HFFc6 (cell line): ENCODE measurements at regions not wholly inside any gene's neighbourhood (a gene's known extent, or its start where the extent isn't known, plus 50 kb on each side); places are given as distances from the start of the nearest gene placed in this dataset.

ENCODE experiments used
- DNase-seq: peaks from one replicate; pipeline ENCODE4 v3.0.0-alpha.2; 2018
- H3K27ac Mint-ChIP-seq: 2 replicates; pipeline ENCODE4 v1.8.0; 2020; ENCODE audit warnings: mild to moderate bottlenecking, mixed read lengths
- H3K27me3 Mint-ChIP-seq: 2 replicates; pipeline ENCODE4 v1.8.0; 2021; ENCODE audit warnings: mild to moderate bottlenecking, moderate library complexity, mixed read lengths; ENCODE audit not compliant: insufficient read depth
- H3K36me3 Mint-ChIP-seq: 2 replicates; pipeline ENCODE4 v1.8.0; 2021; ENCODE audit warnings: low read depth, mixed read lengths
- H3K4me1 Mint-ChIP-seq: 2 replicates; pipeline ENCODE4 v1.8.0; 2020; ENCODE audit warnings: low read depth, mixed read lengths
- H3K4me3 Mint-ChIP-seq: 2 replicates; pipeline ENCODE4 v1.8.0; 2020; ENCODE audit warnings: mild to moderate bottlenecking, moderate library complexity, mixed read lengths
- H3K9me3 Mint-ChIP-seq: 2 replicates; pipeline ENCODE4 v1.8.0; 2020; ENCODE audit warnings: mild to moderate bottlenecking, mixed read lengths
- TF ChIP-seq, protein P1 (sequence below): fragments of 200-600 bp; sonication (generic); IDR thresholded peaks from 2 replicates; pipeline ENCODE4 v1.5.0; 2021; ENCODE audit warnings: antibody characterized with exemption, mild to moderate bottlenecking

DNA sequence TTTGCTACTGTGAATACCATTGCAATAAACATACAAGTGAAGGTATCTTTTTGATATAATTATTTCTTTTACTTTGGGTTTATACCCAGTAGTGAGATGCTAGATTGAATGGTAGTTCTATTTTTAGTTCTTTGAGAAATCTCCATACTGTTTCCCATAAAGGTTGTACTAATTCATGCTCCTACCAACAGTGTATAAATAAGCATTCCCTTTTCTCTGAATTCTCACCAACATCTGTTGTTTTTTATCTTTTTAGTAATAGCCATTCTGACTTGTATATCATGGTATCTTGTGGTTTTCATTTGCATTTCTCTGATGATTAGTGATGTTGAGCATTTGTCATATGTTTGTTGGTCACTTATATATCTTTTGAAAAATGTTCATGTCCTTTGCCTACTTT, 183.6 kb upstream of the LRFN2 start:
- DNase-seq: no peak
- Mint-ChIP-seq H3K36me3 (no peaks in the 10 kb centered on the region), H3K4me3 (no peak overlapping the region), H3K27ac (no peak overlapping the region), H3K9me3 (no peaks in the 10 kb centered on the region), H3K27me3 (peaks cover 12% of the 10 kb centered on the region), H3K4me1 (no peaks in the 10 kb centered on the region)
- TF ChIP-seq, protein P1, sequence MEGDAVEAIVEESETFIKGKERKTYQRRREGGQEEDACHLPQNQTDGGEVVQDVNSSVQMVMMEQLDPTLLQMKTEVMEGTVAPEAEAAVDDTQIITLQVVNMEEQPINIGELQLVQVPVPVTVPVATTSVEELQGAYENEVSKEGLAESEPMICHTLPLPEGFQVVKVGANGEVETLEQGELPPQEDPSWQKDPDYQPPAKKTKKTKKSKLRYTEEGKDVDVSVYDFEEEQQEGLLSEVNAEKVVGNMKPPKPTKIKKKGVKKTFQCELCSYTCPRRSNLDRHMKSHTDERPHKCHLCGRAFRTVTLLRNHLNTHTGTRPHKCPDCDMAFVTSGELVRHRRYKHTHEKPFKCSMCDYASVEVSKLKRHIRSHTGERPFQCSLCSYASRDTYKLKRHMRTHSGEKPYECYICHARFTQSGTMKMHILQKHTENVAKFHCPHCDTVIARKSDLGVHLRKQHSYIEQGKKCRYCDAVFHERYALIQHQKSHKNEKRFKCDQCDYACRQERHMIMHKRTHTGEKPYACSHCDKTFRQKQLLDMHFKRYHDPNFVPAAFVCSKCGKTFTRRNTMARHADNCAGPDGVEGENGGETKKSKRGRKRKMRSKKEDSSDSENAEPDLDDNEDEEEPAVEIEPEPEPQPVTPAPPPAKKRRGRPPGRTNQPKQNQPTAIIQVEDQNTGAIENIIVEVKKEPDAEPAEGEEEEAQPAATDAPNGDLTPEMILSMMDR: no peak

DNA sequence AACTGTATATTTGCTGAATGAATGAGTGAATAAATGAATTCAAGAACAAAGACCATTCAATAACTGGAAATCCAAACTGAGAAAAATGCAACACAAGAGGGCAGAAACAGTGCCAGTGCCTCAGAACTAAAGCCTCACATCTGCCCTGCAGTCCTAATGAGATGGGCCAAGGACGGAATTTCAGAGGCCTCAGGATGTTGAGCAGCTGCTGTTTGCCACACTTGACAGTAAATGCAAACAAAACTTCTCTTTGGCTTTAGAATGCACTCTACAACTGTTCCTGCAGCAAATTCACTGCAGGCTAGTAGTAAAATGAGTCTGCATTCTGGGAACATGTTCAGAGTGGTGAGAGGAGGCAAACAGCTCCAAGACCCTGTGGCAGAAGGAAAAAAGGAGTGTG, 177.6 kb upstream of the LRFN2 start:
- peaks cover 16% of the 10 kb centered on the region for H3K27me3 Mint-ChIP-seq
- H3K4me3 Mint-ChIP-seq: no peak overlapping the region
- TF ChIP-seq, protein P1: no peak
- no peak overlapping the region for H3K27ac Mint-ChIP-seq
- no peaks in the 10 kb centered on the region for H3K4me1 Mint-ChIP-seq
- DNase-seq: no peak
- no peaks in the 10 kb centered on the region for H3K36me3 Mint-ChIP-seq
- H3K9me3 Mint-ChIP-seq: no peaks in the 10 kb centered on the region

DNA sequence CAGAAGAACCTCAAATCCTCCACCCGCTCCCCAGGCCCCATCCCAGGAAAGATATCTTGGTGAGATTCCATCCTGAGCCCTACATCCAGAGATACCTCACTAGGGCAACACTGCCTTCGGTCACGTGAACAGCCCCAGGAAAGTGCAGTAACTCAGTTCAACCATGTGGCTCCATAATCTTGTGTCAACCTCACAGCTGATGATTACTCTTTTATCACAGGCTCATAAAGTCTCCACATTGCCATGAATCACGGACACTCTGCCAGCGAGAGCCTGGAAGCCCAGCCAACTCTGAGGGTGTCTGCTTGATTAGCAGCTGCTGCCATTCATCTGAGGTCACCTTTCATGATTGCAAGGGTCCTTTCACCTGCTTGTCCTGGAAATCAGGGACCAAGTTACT, 175.8 kb upstream of the LRFN2 start:
- Mint-ChIP-seq H3K27me3 (peaks cover 24% of the 10 kb centered on the region), H3K27ac (no peak overlapping the region), H3K9me3 (no peaks in the 10 kb centered on the region), H3K36me3 (no peaks in the 10 kb centered on the region), H3K4me1 (no peaks in the 10 kb centered on the region), H3K4me3 (no peak overlapping the region)
- DNase-seq: no peak
- TF ChIP-seq, protein P1: no peak

DNA sequence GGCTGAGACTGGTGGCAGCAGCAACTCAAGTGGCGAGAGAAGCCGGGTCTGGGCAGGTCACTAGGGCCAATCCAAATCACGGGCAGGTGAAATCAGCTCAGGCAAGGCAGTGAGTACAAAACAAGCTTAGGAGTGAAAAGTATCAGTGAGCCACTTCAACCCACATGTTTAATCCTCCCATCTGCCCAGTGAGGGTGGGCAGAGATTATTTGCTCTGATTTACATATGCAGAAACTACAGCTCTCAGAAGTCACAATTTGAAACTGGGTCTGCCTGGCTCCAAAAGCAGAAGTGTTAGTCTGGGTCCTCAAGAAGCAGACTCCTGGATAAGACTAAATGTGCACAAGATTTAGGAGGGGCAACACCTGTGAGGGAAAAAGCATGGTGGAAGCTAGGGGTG, 173.7 kb upstream of the LRFN2 start:
- no peak overlapping the region for H3K27ac Mint-ChIP-seq
- H3K4me3 Mint-ChIP-seq: no peak overlapping the region
- no peaks in the 10 kb centered on the region for H3K36me3 Mint-ChIP-seq
- H3K4me1 Mint-ChIP-seq: 0 out of 2 replicates have a peak, but pooled peaks cover under 1% of the 10 kb centered on the region
- no peaks in the 10 kb centered on the region for H3K9me3 Mint-ChIP-seq
- no peak for DNase-seq
- TF ChIP-seq, protein P1: no peak
- H3K27me3 Mint-ChIP-seq: peaks cover 29% of the 10 kb centered on the region

DNA sequence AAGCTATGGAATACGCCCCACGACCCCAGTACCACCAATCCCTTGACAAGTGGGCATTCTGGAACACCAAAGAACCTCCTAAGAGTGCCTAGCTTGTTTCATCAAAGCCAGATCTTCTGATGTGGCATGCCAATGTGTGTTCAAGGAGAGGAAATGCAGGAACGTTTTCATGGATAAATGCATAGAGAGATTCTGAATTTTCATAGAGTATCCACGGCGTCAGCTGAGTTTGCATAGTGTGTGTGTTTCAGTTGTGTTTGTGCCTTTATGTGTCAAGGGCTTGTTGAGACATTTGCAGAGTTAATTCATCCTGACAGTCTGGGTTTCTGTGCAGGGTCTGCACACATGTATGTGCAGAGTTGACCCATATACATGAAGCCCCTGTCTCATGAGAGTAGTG, 172.7 kb upstream of the LRFN2 start:
- Mint-ChIP-seq H3K9me3 (no peaks in the 10 kb centered on the region), H3K4me1 (peaks cover 7% of the 10 kb centered on the region; the same call in 1 of the 2 replicates), H3K27ac (no peak overlapping the region), H3K36me3 (no peaks in the 10 kb centered on the region), H3K4me3 (no peak overlapping the region), H3K27me3 (peaks cover 24% of the 10 kb centered on the region)
- DNase-seq: no peak
- TF ChIP-seq, protein P1: no peak

DNA sequence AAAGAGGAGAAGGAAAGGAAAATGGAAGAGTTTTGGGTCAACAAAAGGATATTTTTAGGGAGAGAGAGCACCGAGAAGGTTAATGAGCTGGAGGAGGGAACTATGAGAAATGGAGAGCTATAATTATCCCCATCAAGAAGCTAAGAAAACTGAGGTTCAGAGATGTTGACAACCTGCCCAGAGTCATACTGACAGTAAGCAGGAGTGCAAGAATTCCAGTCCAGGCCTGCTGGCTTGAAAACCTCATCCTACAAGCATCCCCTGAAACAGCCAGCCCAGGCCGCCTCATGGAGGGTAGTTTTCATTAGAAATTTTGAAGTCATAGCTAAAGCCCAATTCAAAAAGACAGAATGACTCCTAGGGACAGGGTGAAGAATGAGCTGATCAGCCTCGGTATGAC, 172.1 kb upstream of the LRFN2 start:
- no peak overlapping the region for H3K4me3 Mint-ChIP-seq
- no peak overlapping the region for H3K27ac Mint-ChIP-seq
- DNase-seq: no peak
- H3K36me3 Mint-ChIP-seq: no peaks in the 10 kb centered on the region
- peaks cover 23% of the 10 kb centered on the region for H3K27me3 Mint-ChIP-seq
- H3K9me3 Mint-ChIP-seq: no peaks in the 10 kb centered on the region
- H3K4me1 Mint-ChIP-seq: peaks cover 7% of the 10 kb centered on the region; the same call in 1 of the 2 replicates
- TF ChIP-seq, protein P1: no peak
